ENCODE measurements at regions not wholly inside any gene's neighbourhood (a gene's known extent, or its start where the extent isn't known, plus 50 kb on each side); places are given as distances from the start of the nearest gene placed in this dataset.

GRCh38 chr15:24784506-24784905, 108.9 kb downstream of the NPAP1 start:
- H2BK120ac ChIP-seq (replicated peaks; ENCODE audit: low read depth, low read length), result no peak overlapping the region
- no peak overlapping the region for H3K14ac ChIP-seq (ENCODE audit: insufficient read length)
- no peak overlapping the region for H3K4ac ChIP-seq (replicated peaks; ENCODE audit: insufficient read length, low read depth, low read length)
- H4K20me1 ChIP-seq (replicated peaks in 1 of 2; ENCODE audit: control insufficient read depth in 1 of 2, insufficient read depth in 2 of 2, low read length in 2 of 2), result no peaks in the 10 kb centered on the region
- no peak overlapping the region for H4K5ac ChIP-seq (ENCODE audit: insufficient read length, low read depth, low read length)
- no peak overlapping the region for H3K27ac ChIP-seq (ENCODE audit: low read depth, low read length)
- no peak overlapping the region for H2AK5ac ChIP-seq (ENCODE audit: low read depth, low read length)
- peaks cover 0 to 7% (median 4%) of the 10 kb centered on the region in 4 experiments; a peak in 5 of 7 replicates for H3K4me1 ChIP-seq (replicated peaks in 1 of 4; ENCODE audit: control insufficient read depth in 3 of 4, insufficient read depth in 4 of 4, low read length in 3 of 4)
- WGBS, 2 experiments (ENCODE audit: extremely low coverage in 1 of 2, insufficient coverage in 1 of 2, insufficient read length in 1 of 2, insufficient replicate concordance in 2 of 2, low coverage in 1 of 2, low lambda C conversion rate in 2 of 2, missing lambda C conversion rate in 1 of 2), result 44% methylated on average over 4 of the region's 4 CpGs; no CpG with 5 or more reads in 1 of the 2 experiments
- H3K9me3 ChIP-seq (ENCODE audit: insufficient read depth in 2 of 2, low read depth in 1 of 2, low read length in 1 of 2), result peaks cover 17 to 23% of the 10 kb centered on the region in 2 experiments
- no peaks in the 10 kb centered on the region for H3K36me3 ChIP-seq (ENCODE audit: control insufficient read depth in 2 of 4, insufficient read depth in 4 of 4, low read length in 3 of 4)
- no peak overlapping the region for H3K56ac ChIP-seq (replicated peaks; ENCODE audit: insufficient read length, low read depth, low read length)
- H4K91ac ChIP-seq (replicated peaks; ENCODE audit: insufficient read length, low read length), result no peak overlapping the region
- H2BK5ac ChIP-seq (ENCODE audit: low read depth, low read length), result peak overlapping the region; percentile 29; the same call in 1 of the 2 replicates
- H2BK12ac ChIP-seq (ENCODE audit: low read depth, low read length), result no peak overlapping the region; the same call in 1 of the 2 replicates
- H3K4me3 ChIP-seq (ENCODE audit: extremely low read depth in 1 of 4, insufficient read depth in 2 of 4, low read depth in 3 of 4, low read length in 4 of 4), result peak overlapping the region in 1 of 4 experiments; percentile 23; a peak in 1 of 8 replicates
- ChIA-PET POLR2A (ENCODE audit: partially characterized antibody) (interaction anchor here (0.7 to 1.6 kb wide), 4 partner anchors 10 to 172 kb away, joined by 3 to 4 read pairs (median 3); no protein-coding TSS in a partner anchor), CTCF (ENCODE audit: partially characterized antibody) (no interaction called here)
- H3K27me3 ChIP-seq (replicated peaks in 1 of 4; ENCODE audit: control insufficient read depth in 3 of 4, extremely low read depth in 1 of 4, insufficient read depth in 3 of 4, low read length in 3 of 4), result 0 out of 7 replicates have a peak, but pooled peaks cover 0 to 2% (median 0%) of the 10 kb centered on the region in 4 experiments
- no peaks in the 10 kb centered on the region for H3K23me2 ChIP-seq (ENCODE audit: low read depth, low read length)
- no peak overlapping the region for H4K8ac ChIP-seq (ENCODE audit: extremely low read depth, insufficient read depth, low read length)
- peak; percentile 92 for FAIRE-seq
- no peak overlapping the region for H2BK20ac ChIP-seq (ENCODE audit: low read length)
- 0 out of 2 replicates have a peak overlapping the region, but pooled peaks have one; percentile 55 for H3K18ac ChIP-seq (ENCODE audit: extremely low read depth, low read length)
- no peak overlapping the region for H2AFZ ChIP-seq (ENCODE audit: low read length)
- no peak overlapping the region for H3K9ac ChIP-seq (replicated peaks in 1 of 4; ENCODE audit: extremely low read depth in 1 of 4, low read depth in 3 of 4, low read length in 3 of 4)
- H3K79me1 ChIP-seq (ENCODE audit: low read depth, low read length), result no peaks in the 10 kb centered on the region
- no peak overlapping the region for H2BK15ac ChIP-seq (ENCODE audit: low read length)
- no peak overlapping the region for H3K23ac ChIP-seq (ENCODE audit: insufficient read length)
- peak overlapping the region; percentile 30 to 54; a peak in 3 of 4 replicates for H3K4me2 ChIP-seq (ENCODE audit: insufficient read depth in 1 of 2, low read depth in 2 of 2, low read length in 2 of 2)
- no peak for DNase-seq (ENCODE audit: low read depth in 1 of 2, low spot score in 2 of 2)
- H3K79me2 ChIP-seq (ENCODE audit: control insufficient read depth in 1 of 2, insufficient read depth in 2 of 2, low read length in 2 of 2), result no peaks in the 10 kb centered on the region
- no peak for TF ChIP-seq HDAC2 (IDR thresholded peaks at IDR 0.05; ENCODE audit: borderline replicate concordance in 1 of 2, low read depth in 2 of 2, low read length in 2 of 2)
- no peak for TF ChIP-seq PHF8 (conservative IDR thresholded peaks at IDR 0.05; ENCODE audit: low read depth, low read length)
- TF ChIP-seq EGR1 (IDR thresholded peaks at IDR 0.05; ENCODE audit: borderline replicate concordance, low read depth, low read length), result no peak
- TF ChIP-seq MAFK (IDR thresholded peaks at IDR 0.05; ENCODE audit: low read depth, low read length), result no peak
- TF ChIP-seq TAF7 (optimal IDR thresholded peaks at IDR 0.05; ENCODE audit: borderline replicate concordance, low read depth, low read length), result no peak
- TF ChIP-seq BCL11A (IDR thresholded peaks at IDR 0.05; ENCODE audit: low read depth in 2 of 2, low read length in 2 of 2), result no peak
- no peak for TF ChIP-seq FOSL1 (IDR thresholded peaks at IDR 0.05; ENCODE audit: insufficient read depth, low read depth, low read length)
- TF ChIP-seq ASH2L (IDR thresholded peaks at IDR 0.05; ENCODE audit: low read length), result no peak
- no peak for TF ChIP-seq SIN3A (conservative IDR thresholded peaks at IDR 0.05 in 1 of 2, IDR thresholded peaks at IDR 0.05 in 1 of 2; ENCODE audit: low read depth in 1 of 2, low read length in 2 of 2)
- TF ChIP-seq ATF3 (IDR thresholded peaks at IDR 0.05; ENCODE audit: insufficient read depth, low read depth, low read length), result no peak
- no peak for TF ChIP-seq SP2 (IDR thresholded peaks at IDR 0.05; ENCODE audit: low read length)
- no peak for TF ChIP-seq SP1 (IDR thresholded peaks at IDR 0.05; ENCODE audit: low read depth, low read length)
- no peak for TF ChIP-seq POLR2AphosphoS5 (IDR thresholded peaks at IDR 0.05; ENCODE audit: low read depth, low read length)
